ENCODE measurements at regions not wholly inside any gene's neighbourhood (a gene's known extent, or its start where the extent isn't known, plus 50 kb on each side); places are given as distances from the start of the nearest gene placed in this dataset.

DNA sequence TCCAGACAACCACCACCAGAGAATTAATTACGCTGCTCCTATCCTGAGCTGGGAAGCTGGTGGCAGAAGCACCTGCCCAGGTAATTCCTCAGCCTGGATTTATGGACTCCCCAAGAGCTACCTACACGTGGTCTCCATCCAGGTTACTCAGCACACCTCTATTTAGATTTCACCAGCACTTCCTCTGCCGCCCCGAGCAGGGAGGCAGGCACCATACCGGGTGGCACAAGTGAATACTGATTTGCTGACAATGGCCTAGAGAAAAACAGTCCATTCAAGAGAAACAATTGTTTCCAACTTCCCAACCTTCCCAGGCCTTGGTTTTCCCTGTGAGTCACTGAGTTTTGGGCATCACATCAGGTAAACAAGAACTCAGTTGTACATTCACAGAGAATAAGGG, 134.3 kb downstream of the MATN1 start:
- no peaks in the 10 kb centered on the region for H3K27me3 ChIP-seq (ENCODE audit: control insufficient read depth, insufficient read depth, low read length)
- POLR2A ChIA-PET, result no interaction called here
- no peaks in the 10 kb centered on the region for H3K36me3 ChIP-seq (ENCODE audit: control insufficient read depth, insufficient read depth, low read length)
- TF ChIP-seq, protein P1, sequence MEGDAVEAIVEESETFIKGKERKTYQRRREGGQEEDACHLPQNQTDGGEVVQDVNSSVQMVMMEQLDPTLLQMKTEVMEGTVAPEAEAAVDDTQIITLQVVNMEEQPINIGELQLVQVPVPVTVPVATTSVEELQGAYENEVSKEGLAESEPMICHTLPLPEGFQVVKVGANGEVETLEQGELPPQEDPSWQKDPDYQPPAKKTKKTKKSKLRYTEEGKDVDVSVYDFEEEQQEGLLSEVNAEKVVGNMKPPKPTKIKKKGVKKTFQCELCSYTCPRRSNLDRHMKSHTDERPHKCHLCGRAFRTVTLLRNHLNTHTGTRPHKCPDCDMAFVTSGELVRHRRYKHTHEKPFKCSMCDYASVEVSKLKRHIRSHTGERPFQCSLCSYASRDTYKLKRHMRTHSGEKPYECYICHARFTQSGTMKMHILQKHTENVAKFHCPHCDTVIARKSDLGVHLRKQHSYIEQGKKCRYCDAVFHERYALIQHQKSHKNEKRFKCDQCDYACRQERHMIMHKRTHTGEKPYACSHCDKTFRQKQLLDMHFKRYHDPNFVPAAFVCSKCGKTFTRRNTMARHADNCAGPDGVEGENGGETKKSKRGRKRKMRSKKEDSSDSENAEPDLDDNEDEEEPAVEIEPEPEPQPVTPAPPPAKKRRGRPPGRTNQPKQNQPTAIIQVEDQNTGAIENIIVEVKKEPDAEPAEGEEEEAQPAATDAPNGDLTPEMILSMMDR (IDR thresholded peaks at IDR 0.05; ENCODE audit: insufficient read depth, low read depth, low read length), result no peak
- no peak overlapping the region for H3K4me3 ChIP-seq (ENCODE audit: low read depth, low read length)
- DNase-seq (ENCODE audit: low read depth), result no peak
- CTCF ChIA-PET, result no interaction called here

DNA sequence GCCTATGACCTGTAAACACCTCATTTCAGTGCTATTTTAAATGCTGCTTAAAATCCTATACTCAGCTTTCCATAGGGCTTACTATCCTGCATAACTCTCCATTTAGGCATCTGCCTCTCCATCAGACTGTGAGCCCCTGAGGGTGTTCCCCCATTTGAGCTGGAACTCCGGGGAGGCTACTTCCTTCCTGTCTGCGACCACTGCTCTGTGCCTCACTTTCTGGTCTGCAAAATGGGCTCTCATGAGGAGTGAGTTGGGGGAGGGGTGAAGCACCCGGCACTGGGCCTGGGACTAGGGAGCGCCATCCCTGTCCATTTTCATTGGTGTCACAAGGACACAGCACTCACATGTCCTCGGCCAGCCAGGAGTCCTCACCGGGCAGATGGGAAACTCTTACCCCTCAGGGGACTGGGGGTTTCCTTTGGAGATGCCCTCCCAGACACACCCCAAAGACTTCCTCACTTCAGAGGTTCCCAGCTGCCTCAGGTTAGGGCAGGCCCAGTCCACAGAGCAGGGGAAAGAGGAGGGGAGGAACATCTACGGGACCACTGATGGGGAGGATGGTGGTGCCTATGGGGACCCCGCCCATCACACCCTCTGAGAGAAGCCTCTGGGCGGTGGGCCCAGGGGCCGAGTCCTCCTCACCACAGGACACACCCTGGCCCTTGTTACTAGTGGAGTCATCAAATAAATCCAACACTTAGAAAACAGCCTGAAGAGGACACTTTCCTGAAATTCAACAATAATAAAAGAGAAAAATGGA, 134.9 kb downstream of the MATN1 start:
- no peak for DNase-seq (ENCODE audit: low read depth)
- TF ChIP-seq, protein P1 (IDR thresholded peaks at IDR 0.05; ENCODE audit: insufficient read depth, low read depth, low read length), result no peak
- POLR2A ChIA-PET, result no interaction called here
- CTCF ChIA-PET, result no interaction called here
- Histone ChIP-seq H3K27me3 (ENCODE audit: control insufficient read depth, insufficient read depth, low read length) (no peaks in the 10 kb centered on the region), H3K36me3 (ENCODE audit: control insufficient read depth, insufficient read depth, low read length) (no peaks in the 10 kb centered on the region), H3K4me3 (ENCODE audit: low read depth, low read length) (no peak overlapping the region)

DNA sequence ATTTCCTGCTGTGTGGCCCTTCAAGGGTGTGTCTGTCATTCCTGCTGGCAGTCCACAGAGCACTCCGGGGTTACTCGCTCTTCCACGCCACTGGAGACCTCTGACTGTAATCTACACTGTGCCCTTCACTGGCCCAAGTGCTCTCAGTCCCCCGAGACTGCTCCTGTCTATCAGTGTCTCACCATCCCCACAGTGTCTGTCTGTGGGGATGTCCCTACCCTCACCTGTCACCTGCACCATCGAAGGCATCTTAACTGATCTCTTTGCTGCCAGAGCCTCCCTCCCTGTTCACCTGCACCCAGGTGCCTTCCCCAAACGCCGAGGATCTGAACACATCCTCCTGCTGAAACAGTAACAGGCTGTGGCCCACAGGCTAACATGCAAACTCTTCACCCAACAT, 136.7 kb downstream of the MATN1 start:
- ChIA-PET CTCF (no interaction called here), POLR2A (no interaction called here)
- TF ChIP-seq, protein P1 (IDR thresholded peaks at IDR 0.05; ENCODE audit: insufficient read depth, low read depth, low read length), result no peak
- no peak for DNase-seq (ENCODE audit: low read depth)
- H3K36me3 ChIP-seq (ENCODE audit: control insufficient read depth, insufficient read depth, low read length), result no peaks in the 10 kb centered on the region
- no peak overlapping the region for H3K4me3 ChIP-seq (ENCODE audit: low read depth, low read length)
- no peaks in the 10 kb centered on the region for H3K27me3 ChIP-seq (ENCODE audit: control insufficient read depth, insufficient read depth, low read length)

DNA sequence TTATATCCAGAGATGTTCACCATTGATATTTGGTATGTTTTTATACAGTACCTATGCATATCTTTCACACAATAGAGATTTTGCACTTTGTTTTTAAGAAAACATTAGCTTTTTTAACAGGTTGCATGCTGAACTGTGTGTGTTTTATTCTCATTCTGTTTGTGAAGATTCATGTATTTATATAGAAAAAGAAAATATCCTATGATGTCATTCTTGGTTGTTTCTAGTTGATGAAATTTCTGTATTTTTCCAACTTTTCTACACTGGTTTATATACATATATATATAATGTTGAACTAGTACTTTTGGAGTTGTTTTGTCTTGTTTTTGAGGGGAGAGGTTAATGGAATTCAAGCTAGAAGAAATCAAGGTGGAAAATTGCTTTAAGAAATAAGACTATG, 143.8 kb downstream of the MATN1 start:
- TF ChIP-seq, protein P1 (IDR thresholded peaks at IDR 0.05; ENCODE audit: insufficient read depth, low read depth, low read length), result no peak
- ChIA-PET POLR2A (no interaction called here), CTCF (no interaction called here)
- Histone ChIP-seq H3K4me3 (ENCODE audit: low read depth, low read length) (no peak overlapping the region), H3K27me3 (ENCODE audit: control insufficient read depth, insufficient read depth, low read length) (no peaks in the 10 kb centered on the region), H3K36me3 (ENCODE audit: control insufficient read depth, insufficient read depth, low read length) (no peaks in the 10 kb centered on the region)
- DNase-seq (ENCODE audit: low read depth), result no peak

DNA sequence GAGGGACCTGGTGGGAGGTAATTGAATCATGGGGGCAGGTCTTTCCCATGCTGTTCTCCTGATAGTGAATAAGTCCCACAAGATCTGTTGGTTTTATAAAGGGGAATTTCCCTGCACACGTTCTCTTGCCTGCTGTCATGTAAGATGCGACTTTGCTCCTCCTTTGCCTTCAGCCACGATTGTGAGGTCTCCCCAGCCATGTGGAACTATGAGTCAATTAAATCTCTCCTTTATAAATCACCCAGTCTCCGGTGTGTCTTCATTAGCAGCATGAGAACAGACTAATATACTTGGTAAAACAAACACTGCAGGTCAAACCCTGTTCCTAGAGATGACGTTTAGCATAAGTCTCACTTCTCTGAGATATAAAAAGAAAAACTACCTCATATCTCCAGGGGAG, 148.3 kb downstream of the MATN1 start:
- ChIA-PET CTCF (no interaction called here), POLR2A (no interaction called here)
- no peaks in the 10 kb centered on the region; the same call in 1 of the 2 replicates for H3K27me3 ChIP-seq (ENCODE audit: control insufficient read depth, insufficient read depth, low read length)
- DNase-seq (ENCODE audit: low read depth), result no peak
- H3K4me3 ChIP-seq (ENCODE audit: low read depth, low read length), result no peak overlapping the region
- TF ChIP-seq, protein P1 (IDR thresholded peaks at IDR 0.05; ENCODE audit: insufficient read depth, low read depth, low read length), result no peak
- no peaks in the 10 kb centered on the region for H3K36me3 ChIP-seq (ENCODE audit: control insufficient read depth, insufficient read depth, low read length)

Data from BJ (cell line).